Effector memory CD4-positive, alpha-beta T cell (primary cell): ENCODE measurements at regions not wholly inside any gene's neighbourhood (a gene's known extent, or its start where the extent isn't known, plus 50 kb on each side); places are given as distances from the start of the nearest gene placed in this dataset.

Source experiments
- DNase-seq, 3 donors: peaks; one replicate each; pipeline ENCODE4 v3.0.0-alpha.2; 2020
- H3K27ac ChIP-seq: 2 replicates; pipeline ENCODE4 v1.7.0; 2013; ENCODE audit warnings: mild to moderate bottlenecking, low read length, moderate library complexity; ENCODE audit not compliant: insufficient read depth, poor library complexity, severe bottlenecking
- H3K27me3 ChIP-seq: replicated peaks from 2 replicates; pipeline ENCODE4 v1.7.0; 2013; ENCODE audit warnings: mild to moderate bottlenecking, low read length; ENCODE audit not compliant: insufficient read depth, control insufficient read depth, poor library complexity, severe bottlenecking
- H3K36me3 ChIP-seq: 2 replicates; pipeline ENCODE4 v1.7.0; 2013; ENCODE audit warnings: mild to moderate bottlenecking, low read length, moderate library complexity; ENCODE audit not compliant: control insufficient read depth, insufficient read depth
- H3K4me1 ChIP-seq: 2 replicates; pipeline ENCODE4 v1.7.0; 2013; ENCODE audit warnings: low read length, mild to moderate bottlenecking; ENCODE audit not compliant: control insufficient read depth, insufficient read depth, poor library complexity, severe bottlenecking
- H3K4me3 ChIP-seq: 2 replicates; pipeline ENCODE4 v1.7.0; 2013; ENCODE audit warnings: low read length, low read depth, mild to moderate bottlenecking; ENCODE audit not compliant: insufficient read depth, poor library complexity, severe bottlenecking
- H3K9me3 ChIP-seq: 2 replicates; pipeline ENCODE4 v1.7.0; 2013; ENCODE audit warnings: mild to moderate bottlenecking, low read length, moderate library complexity; ENCODE audit not compliant: control insufficient read depth

DNA sequence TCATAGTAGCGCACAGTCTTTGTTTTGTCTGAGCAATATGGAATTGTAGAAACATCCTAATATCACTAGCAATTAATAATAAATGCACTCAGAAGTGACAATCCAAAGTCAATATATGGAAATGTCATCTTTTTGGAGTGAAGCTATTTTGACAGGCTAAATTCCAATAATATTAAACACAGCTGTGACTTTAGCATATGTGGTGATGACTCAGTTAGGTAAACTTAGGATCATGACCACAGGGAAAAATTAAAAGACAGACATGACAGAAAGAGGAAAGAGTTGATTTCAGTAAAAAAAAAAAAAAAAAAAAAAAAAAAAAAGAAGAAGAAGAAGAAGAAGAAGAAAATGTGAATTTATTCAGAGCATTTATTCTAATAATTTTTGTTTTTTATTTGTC, 1165.7 kb downstream of the NLGN4Y start:
- Histone ChIP-seq H3K36me3 (no peaks in the 10 kb centered on the region), H3K27me3 (no peaks in the 10 kb centered on the region)

DNA sequence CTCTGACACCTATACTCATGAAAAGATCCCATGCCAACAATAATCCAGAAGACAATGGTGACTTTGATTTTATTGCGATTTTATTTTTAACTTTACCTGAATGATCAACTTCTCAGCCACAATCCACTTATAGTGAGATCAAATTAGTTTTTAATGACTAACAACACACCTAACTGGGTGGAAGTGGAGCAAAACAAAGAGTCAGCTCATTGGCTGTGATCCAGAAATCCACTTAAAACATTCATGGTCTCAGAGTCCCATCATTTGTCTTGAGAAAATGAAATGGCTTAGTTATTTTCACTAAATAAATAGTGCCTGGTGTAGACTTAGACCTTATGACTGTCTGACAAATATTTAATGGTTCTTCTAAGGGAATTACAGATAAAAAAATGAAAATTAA, 1177.8 kb downstream of the NLGN4Y start:
- Histone ChIP-seq H3K9me3 (no peaks in the 10 kb centered on the region), H3K4me1 (no peaks in the 10 kb centered on the region), H3K27me3 (no peaks in the 10 kb centered on the region), H3K36me3 (no peaks in the 10 kb centered on the region), H3K27ac (no peak overlapping the region), H3K4me3 (no peak overlapping the region)
- DNase-seq: no peak

More for the DNA sequence above, 1165.7 kb downstream of the NLGN4Y start:
- H3K4me1 ChIP-seq: no peaks in the 10 kb centered on the region
- DNase-seq: no peak
- H3K27ac ChIP-seq: no peak overlapping the region
- no peak overlapping the region for H3K4me3 ChIP-seq
- H3K9me3 ChIP-seq: no peaks in the 10 kb centered on the region

DNA sequence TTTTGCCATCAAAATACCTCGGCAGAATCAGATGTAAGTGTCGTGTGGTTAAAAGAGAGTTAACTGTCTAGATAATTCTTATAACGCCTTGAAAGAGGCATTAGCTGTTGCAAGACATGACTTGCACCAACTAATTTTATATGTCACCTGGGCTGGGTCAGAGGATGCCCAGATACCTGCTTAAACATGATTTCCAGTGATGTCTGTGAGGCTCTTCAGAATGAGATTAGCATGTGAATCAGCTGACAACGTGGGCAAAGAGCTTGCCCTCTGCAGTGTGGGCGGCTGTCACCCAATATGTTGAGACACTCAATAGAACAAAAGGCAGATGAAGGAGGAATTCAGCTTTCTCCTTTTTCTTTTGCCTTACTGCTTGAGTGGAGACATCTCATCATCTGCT, 1180.6 kb downstream of the NLGN4Y start:
- Histone ChIP-seq H3K4me3 (no peak overlapping the region), H3K4me1 (no peaks in the 10 kb centered on the region), H3K9me3 (no peaks in the 10 kb centered on the region), H3K27ac (no peak overlapping the region), H3K36me3 (no peaks in the 10 kb centered on the region), H3K27me3 (no peaks in the 10 kb centered on the region)
- no peak for DNase-seq

DNA sequence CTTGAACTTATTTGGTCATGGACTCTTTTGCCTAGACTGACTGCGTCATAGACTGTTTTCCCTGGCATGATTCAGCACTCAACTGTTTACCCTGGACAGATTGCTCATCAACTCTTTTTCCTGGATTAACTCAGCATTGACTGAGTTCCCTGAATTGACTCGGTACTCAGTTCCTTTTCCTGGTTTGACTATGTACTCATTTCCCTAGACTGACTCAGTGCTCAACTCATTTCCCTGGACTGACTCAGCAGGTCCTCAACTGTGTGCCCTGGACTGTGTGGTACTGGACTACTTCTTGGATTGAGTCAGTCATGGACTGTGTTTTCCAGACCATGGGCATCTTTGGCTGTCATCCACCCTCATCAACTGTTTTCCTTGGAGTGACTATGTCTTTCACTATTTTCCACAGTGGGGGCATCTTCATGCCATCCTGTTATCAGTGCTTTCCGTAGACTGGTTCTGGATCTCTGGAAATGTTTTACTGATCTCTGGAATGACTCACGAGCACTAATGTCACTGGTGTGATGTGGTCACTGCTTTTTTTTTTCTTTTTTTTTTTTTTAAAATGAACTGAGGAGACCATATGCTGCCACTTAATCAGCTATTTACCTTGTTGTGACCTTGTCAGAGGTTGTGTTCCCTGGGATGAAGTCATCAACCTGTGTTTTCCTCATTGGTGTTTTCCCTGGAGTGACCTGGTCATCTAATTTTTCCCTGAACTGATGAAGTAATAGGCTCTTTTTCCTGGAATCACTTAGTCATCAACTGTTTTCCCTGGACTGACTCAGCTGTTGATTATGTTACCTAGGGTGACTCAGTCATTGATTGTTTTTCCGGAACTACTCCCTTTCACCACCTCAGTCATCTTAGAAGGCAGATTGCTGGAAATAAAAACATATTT, 1225.5 kb downstream of the NLGN4Y start:
- no peak overlapping the region for H3K4me3 ChIP-seq
- H3K9me3 ChIP-seq: no peaks in the 10 kb centered on the region
- no peak overlapping the region for H3K27ac ChIP-seq
- H3K4me1 ChIP-seq: no peaks in the 10 kb centered on the region
- DNase-seq: no peak
- no peaks in the 10 kb centered on the region for H3K36me3 ChIP-seq
- H3K27me3 ChIP-seq: no peaks in the 10 kb centered on the region

DNA sequence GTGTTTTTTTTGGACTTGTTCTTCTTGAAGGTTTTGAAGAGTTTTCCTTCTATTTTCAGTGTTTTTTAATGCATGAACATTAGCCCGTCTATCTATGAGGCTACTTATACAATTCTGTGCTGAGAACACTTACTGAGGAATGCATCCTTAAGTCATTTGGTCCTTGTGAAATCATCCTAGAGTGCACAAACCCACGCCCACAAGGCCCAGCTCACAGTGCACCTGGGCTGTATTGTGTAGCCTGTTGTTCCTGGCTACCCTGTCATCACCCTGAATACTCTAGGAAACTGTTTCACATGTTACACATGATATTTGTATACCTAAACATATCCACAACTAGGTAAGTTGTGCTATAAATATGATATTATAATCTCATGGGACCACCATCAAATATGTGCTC, 1226.7 kb downstream of the NLGN4Y start:
- H3K36me3 ChIP-seq: no peaks in the 10 kb centered on the region
- DNase-seq: no peak
- no peak overlapping the region for H3K27ac ChIP-seq
- no peaks in the 10 kb centered on the region for H3K4me1 ChIP-seq
- H3K9me3 ChIP-seq: no peaks in the 10 kb centered on the region
- no peaks in the 10 kb centered on the region for H3K27me3 ChIP-seq
- no peak overlapping the region for H3K4me3 ChIP-seq

DNA sequence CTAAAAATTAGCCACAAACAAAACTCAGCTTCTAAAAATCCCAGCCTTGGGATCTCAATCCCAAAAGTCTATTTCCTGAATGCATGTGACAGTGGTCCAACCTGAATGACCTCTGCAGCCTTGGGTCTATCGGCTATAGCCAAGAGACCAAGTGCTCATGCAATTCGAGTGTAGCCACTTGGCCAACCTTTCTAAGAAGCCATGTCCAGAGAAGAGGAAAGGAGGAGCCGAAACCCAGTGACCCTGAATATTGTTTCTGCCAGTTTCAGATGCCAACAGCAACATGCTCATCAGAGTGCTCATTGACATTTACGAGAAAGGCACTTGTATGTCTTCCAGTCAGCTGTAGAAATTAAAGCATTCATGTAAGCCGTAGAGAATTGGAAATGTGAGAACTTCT, 1231.9 kb downstream of the NLGN4Y start:
- Histone ChIP-seq H3K4me3 (no peak overlapping the region), H3K9me3 (no peaks in the 10 kb centered on the region), H3K27me3 (no peaks in the 10 kb centered on the region), H3K4me1 (no peaks in the 10 kb centered on the region), H3K27ac (no peak overlapping the region), H3K36me3 (no peaks in the 10 kb centered on the region)
- no peak for DNase-seq

DNA sequence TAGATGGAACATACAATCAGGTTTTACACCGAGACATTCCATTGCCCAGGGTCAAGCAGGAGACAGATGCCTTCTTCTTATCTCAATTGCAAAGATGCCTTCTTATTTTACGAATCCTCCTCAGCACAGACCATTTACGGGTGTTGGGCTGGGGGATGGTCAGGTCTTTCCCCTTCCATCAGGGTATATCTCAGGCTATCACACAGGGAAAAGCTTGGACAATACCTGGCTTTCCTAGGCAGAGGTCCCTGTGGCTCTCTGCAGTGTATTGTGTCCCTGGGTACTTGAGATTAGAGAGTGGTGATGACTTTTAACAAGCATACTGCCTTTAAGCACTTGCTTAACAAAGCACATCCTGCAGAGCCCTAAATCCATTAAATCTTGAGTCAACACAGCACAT, 1249.2 kb downstream of the NLGN4Y start:
- no peak for DNase-seq
- Histone ChIP-seq H3K27me3 (no peaks in the 10 kb centered on the region), H3K27ac (no peak overlapping the region), H3K4me3 (no peak overlapping the region), H3K9me3 (no peaks in the 10 kb centered on the region), H3K4me1 (no peaks in the 10 kb centered on the region), H3K36me3 (no peaks in the 10 kb centered on the region)

DNA sequence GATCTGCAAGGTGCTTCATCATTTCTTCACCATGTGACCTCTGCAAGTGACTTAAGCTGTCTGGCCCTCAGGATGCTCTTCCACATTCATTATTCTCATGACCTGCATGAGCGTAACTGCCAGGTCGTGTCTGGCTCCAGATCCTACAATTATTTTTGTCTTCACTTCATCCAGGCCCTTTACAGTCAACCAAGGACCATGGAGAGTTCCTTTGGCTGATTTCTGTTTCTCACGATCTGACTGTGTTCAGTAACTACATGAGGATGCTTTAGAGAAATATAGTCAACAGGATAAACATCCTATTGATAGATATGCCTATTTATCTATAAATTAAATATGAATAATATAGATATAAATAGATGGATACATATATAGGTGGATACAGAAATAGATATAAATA, 1251.6 kb downstream of the NLGN4Y start:
- no peaks in the 10 kb centered on the region for H3K36me3 ChIP-seq
- H3K27me3 ChIP-seq: no peaks in the 10 kb centered on the region
- no peaks in the 10 kb centered on the region for H3K4me1 ChIP-seq
- no peak for DNase-seq
- H3K9me3 ChIP-seq: no peaks in the 10 kb centered on the region
- H3K27ac ChIP-seq: no peak overlapping the region
- H3K4me3 ChIP-seq: no peak overlapping the region

DNA sequence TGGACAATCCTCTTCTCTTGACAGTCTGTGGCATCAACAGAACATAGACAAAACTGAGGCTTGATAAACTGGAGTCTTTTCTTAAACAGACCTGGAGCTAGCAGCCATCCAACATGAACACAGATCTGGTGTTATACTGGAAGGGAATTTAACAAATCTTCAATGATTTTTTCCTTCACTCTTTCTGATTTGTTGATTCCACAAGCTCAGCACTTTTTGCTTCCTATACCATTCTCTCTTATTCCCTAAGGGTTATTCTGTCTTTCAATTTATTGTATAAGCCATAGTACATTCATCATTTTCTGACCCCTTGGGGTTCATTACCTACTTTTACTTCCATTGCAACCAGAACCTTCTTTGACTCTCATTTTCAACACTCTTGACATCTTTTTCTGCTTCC, 1255.6 kb downstream of the NLGN4Y start:
- H3K27me3 ChIP-seq: no peaks in the 10 kb centered on the region
- no peaks in the 10 kb centered on the region for H3K4me1 ChIP-seq
- H3K27ac ChIP-seq: no peak overlapping the region
- no peak for DNase-seq
- H3K4me3 ChIP-seq: no peak overlapping the region
- no peaks in the 10 kb centered on the region for H3K9me3 ChIP-seq
- no peaks in the 10 kb centered on the region for H3K36me3 ChIP-seq

DNA sequence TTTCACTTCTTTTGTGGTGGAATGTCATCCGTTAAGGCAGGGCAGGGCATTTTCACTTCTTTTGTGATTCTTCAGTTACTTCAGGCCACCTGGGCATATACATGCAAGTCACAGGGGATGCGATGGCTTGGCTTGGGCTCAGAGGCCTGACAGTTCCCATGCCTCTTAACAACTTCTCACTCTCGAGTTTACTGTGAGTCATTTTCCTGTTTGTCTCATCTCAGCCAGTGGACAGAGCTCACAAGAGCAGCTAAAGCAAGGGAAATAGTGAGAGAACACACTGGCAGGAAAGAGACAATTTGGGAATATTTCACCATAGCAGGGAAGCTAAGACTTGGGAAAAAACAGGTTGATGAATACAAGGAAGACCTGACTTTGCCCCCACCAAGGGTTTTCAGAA, 1275.7 kb downstream of the NLGN4Y start:
- H3K27ac ChIP-seq: no peak overlapping the region
- no peaks in the 10 kb centered on the region for H3K4me1 ChIP-seq
- H3K4me3 ChIP-seq: no peak overlapping the region
- H3K9me3 ChIP-seq: no peaks in the 10 kb centered on the region
- DNase-seq: no peak
- H3K36me3 ChIP-seq: no peaks in the 10 kb centered on the region
- no peaks in the 10 kb centered on the region for H3K27me3 ChIP-seq
